Neural crest cell (in vitro differentiated cells): ENCODE measurements at regions not wholly inside any gene's neighbourhood (a gene's known extent, or its start where the extent isn't known, plus 50 kb on each side); places are given as distances from the start of the nearest gene placed in this dataset.
"Not testable (repeated sequence)": the region's sequence is repeated elsewhere in the genome, so short reads cannot be mapped to it uniquely, and the experiment has no call there.

Experiments
- DNase-seq: peaks from one replicate; pipeline ENCODE4 v3.0.0; 2021; ENCODE audit warnings: low read depth, mixed read lengths, low spot score
- H3K27ac Mint-ChIP-seq: one replicate; pipeline ENCODE4 v1.8.0; 2021; ENCODE audit warnings: mild to moderate bottlenecking, mixed read lengths; ENCODE audit not compliant: unreplicated experiment
- H3K27me3 Mint-ChIP-seq: 2 replicates; pipeline ENCODE4 v1.8.0; 2021; ENCODE audit warnings: low read depth, mild to moderate bottlenecking, mixed read lengths
- H3K36me3 Mint-ChIP-seq: 2 replicates; pipeline ENCODE4 v1.8.0; 2021; ENCODE audit warnings: low read depth, mild to moderate bottlenecking, mixed read lengths
- H3K4me1 Mint-ChIP-seq: 2 replicates; pipeline ENCODE4 v1.8.0; 2021; ENCODE audit warnings: mixed read lengths
- H3K4me3 Mint-ChIP-seq: one replicate; pipeline ENCODE4 v1.8.0; 2021; ENCODE audit warnings: mild to moderate bottlenecking, mixed read lengths
- H3K9me3 Mint-ChIP-seq: 2 replicates; pipeline ENCODE4 v1.8.0; 2021; ENCODE audit warnings: mixed read lengths
- CTCF ChIP-seq: fragments of 200-600 bp; sonication (generic); conservative IDR thresholded peaks from 2 replicates; pipeline ENCODE4 v1.5.0; 2021; ENCODE audit warnings: antibody characterized with exemption, mild to moderate bottlenecking

- Mint-ChIP-seq H3K4me1 (no peaks in the 10 kb centered on the region), H3K9me3 (peaks cover 4% of the 10 kb centered on the region), H3K4me3 (no peak overlapping the region), H3K27ac (no peak overlapping the region), H3K27me3 (peaks cover 9% of the 10 kb centered on the region), H3K36me3 (no peaks in the 10 kb centered on the region)
- TF ChIP-seq CTCF, result no peak
- no peak for DNase-seq
Measured at GRCh38 chr10:127648885-127649284, 88.1 kb upstream of the FOXI2 start.

- Mint-ChIP-seq H3K4me1 (no peaks in the 10 kb centered on the region), H3K9me3 (no peaks in the 10 kb centered on the region), H3K27ac (no peak overlapping the region), H3K36me3 (no peaks in the 10 kb centered on the region), H3K27me3 (peaks cover 5% of the 10 kb centered on the region), H3K4me3 (no peak overlapping the region)
- peak; percentile 38 for TF ChIP-seq CTCF
- DNase-seq, result peak; percentile 9
Measured at GRCh38 chr10:127649642-127650041, 87.3 kb upstream of the FOXI2 start.

GRCh38 chr10:127657056-127657455 is 79.9 kb upstream of the FOXI2 start:
- TF ChIP-seq CTCF, result no peak
- H3K27me3 Mint-ChIP-seq, result no peaks in the 10 kb centered on the region
- H3K36me3 Mint-ChIP-seq, result no peaks in the 10 kb centered on the region
- H3K9me3 Mint-ChIP-seq, result no peaks in the 10 kb centered on the region
- DNase-seq, result no peak
- H3K4me3 Mint-ChIP-seq, result no peak overlapping the region
- no peak overlapping the region for H3K27ac Mint-ChIP-seq
- H3K4me1 Mint-ChIP-seq, result no peaks in the 10 kb centered on the region

GRCh38 chr10:127676430-127676829 is 60.6 kb upstream of the FOXI2 start:
- H3K36me3 Mint-ChIP-seq, H3K27ac Mint-ChIP-seq, H3K4me1 Mint-ChIP-seq, H3K4me3 Mint-ChIP-seq, H3K9me3 Mint-ChIP-seq, H3K27me3 Mint-ChIP-seq, DNase-seq: not testable (repeated sequence)

GRCh38 chr10:127678091-127678490 is 58.9 kb upstream of the FOXI2 start:
- H3K36me3 Mint-ChIP-seq, result no peaks in the 10 kb centered on the region
- H3K4me3 Mint-ChIP-seq, result no peak overlapping the region
- H3K4me1 Mint-ChIP-seq, result no peaks in the 10 kb centered on the region
- no peaks in the 10 kb centered on the region for H3K9me3 Mint-ChIP-seq
- H3K27me3 Mint-ChIP-seq, result peaks cover 7% of the 10 kb centered on the region
- no peak overlapping the region for H3K27ac Mint-ChIP-seq
- no peak for DNase-seq
- TF ChIP-seq CTCF, result no peak

- Mint-ChIP-seq H3K27ac (no peak overlapping the region), H3K9me3 (no peaks in the 10 kb centered on the region), H3K27me3 (peaks cover 3% of the 10 kb centered on the region), H3K4me1 (no peaks in the 10 kb centered on the region), H3K4me3 (no peak overlapping the region), H3K36me3 (no peaks in the 10 kb centered on the region)
- no peak for DNase-seq
- peak; percentile 57 for TF ChIP-seq CTCF
Measured at GRCh38 chr10:127679642-127680255, 57.2 kb upstream of the FOXI2 start.
